MV-4-11 (cell line): ENCODE measurements at regions not wholly inside any gene's neighbourhood (a gene's known extent, or its start where the extent isn't known, plus 50 kb on each side); places are given as distances from the start of the nearest gene placed in this dataset.
A peak's percentile ranks its signal among the peaks of the same experiment; 100 is the strongest.
"Not testable (repeated sequence)": the region's sequence is repeated elsewhere in the genome, so short reads cannot be mapped to it uniquely, and the experiment has no call there.

Experiments used
- DNase-seq: peaks from one replicate; lab custom pipeline; 2025; lab: John Stamatoyannopoulos, UW

- no peak for DNase-seq
These were observed 1160.1 kb downstream of the GATA3 start for GRCh38 chr10:9214618-9215017.

- DNase-seq: no peak
These were observed 1160.6 kb downstream of the GATA3 start for GRCh38 chr10:9215121-9215520.

- no peak for DNase-seq
These were observed 1165.4 kb downstream of the GATA3 start for GRCh38 chr10:9219860-9220259.

GRCh38 chr10:9222917-9223316 is 1168.4 kb downstream of the GATA3 start:
- no peak for DNase-seq

- DNase-seq: no peak
These were observed 1173.3 kb downstream of the GATA3 start for GRCh38 chr10:9227679-9228365.

GRCh38 chr10:9228771-9229170 is 1174.3 kb downstream of the GATA3 start:
- no peak for DNase-seq

GRCh38 chr10:9229702-9230244 is 1175.3 kb downstream of the GATA3 start:
- no peak for DNase-seq

- DNase-seq: no peak
These were observed 1176.1 kb downstream of the GATA3 start for GRCh38 chr10:9230625-9231024.

- DNase-seq: no peak
These were observed 1179.7 kb downstream of the GATA3 start for GRCh38 chr10:9234191-9234590.

GRCh38 chr10:9238041-9238440 is 1183.6 kb downstream of the GATA3 start:
- DNase-seq: no peak

- no peak for DNase-seq
These were observed 1184.8 kb downstream of the GATA3 start for GRCh38 chr10:9239298-9239697.

- DNase-seq: no peak
These were observed 1189.5 kb downstream of the GATA3 start for GRCh38 chr10:9243941-9244411.

GRCh38 chr10:9244864-9245263 is 1190.4 kb downstream of the GATA3 start:
- no peak for DNase-seq

GRCh38 chr10:9253121-9253520 is 1198.6 kb downstream of the GATA3 start:
- no peak for DNase-seq

GRCh38 chr10:9254353-9254752 is 1199.9 kb downstream of the GATA3 start:
- DNase-seq: no peak

- DNase-seq: no peak
These were observed 1206.2 kb downstream of the GATA3 start for GRCh38 chr10:9260690-9261089.

- no peak for DNase-seq
These were observed 1208.3 kb downstream of the GATA3 start for GRCh38 chr10:9262770-9263169.

- DNase-seq: no peak
These were observed 1213.7 kb downstream of the GATA3 start for GRCh38 chr10:9268176-9268575.

GRCh38 chr10:9273126-9273833 is 1218.8 kb downstream of the GATA3 start:
- not testable (repeated sequence) for DNase-seq

GRCh38 chr10:9274206-9274755 is 1219.8 kb downstream of the GATA3 start:
- no peak for DNase-seq

GRCh38 chr10:9275861-9276260 is 1221.4 kb downstream of the GATA3 start:
- no peak for DNase-seq

GRCh38 chr10:9285690-9286089 is 1231.2 kb downstream of the GATA3 start:
- DNase-seq: no peak

- DNase-seq: peak; percentile 30
These were observed 1235.3 kb downstream of the GATA3 start for GRCh38 chr10:9289811-9290210.
